ENCODE measurements at regions not wholly inside any gene's neighbourhood (a gene's known extent, or its start where the extent isn't known, plus 50 kb on each side); places are given as distances from the start of the nearest gene placed in this dataset.

- TF ChIP-seq CHD7 (IDR thresholded peaks at IDR 0.05; ENCODE audit: insufficient replicate concordance, low read length) = no peak
- no peak for TF ChIP-seq CTBP2 (IDR thresholded peaks at IDR 0.05; ENCODE audit: borderline replicate concordance, insufficient read depth, insufficient read length, low read length)
- TF ChIP-seq USF2 (IDR thresholded peaks at IDR 0.05; ENCODE audit: low read length) = no peak
- TF ChIP-seq RXRA (IDR thresholded peaks at IDR 0.05; ENCODE audit: insufficient read depth, low read depth, low read length) = no peak
- no peak for TF ChIP-seq CBX8 (IDR thresholded peaks at IDR 0.05; ENCODE audit: borderline replicate concordance, low read depth, low read length)
- no peak for TF ChIP-seq KDM4A (IDR thresholded peaks at IDR 0.05; ENCODE audit: low read depth, low read length, severe bottlenecking)
- TF ChIP-seq YY1 (IDR thresholded peaks at IDR 0.05; ENCODE audit: low read depth, low read length) = no peak
- TF ChIP-seq TAF7 (optimal IDR thresholded peaks at IDR 0.05; ENCODE audit: borderline replicate concordance, low read depth, low read length) = no peak
- no peak for TF ChIP-seq CHD1 (IDR thresholded peaks at IDR 0.05; ENCODE audit: low read depth, low read length)
- TF ChIP-seq BRCA1 (IDR thresholded peaks at IDR 0.05; ENCODE audit: low read depth, low read length) = no peak
Measured at GRCh38 chr4:173669460-173670179, 139.6 kb upstream of the HAND2 start (continued).
